Putamen (tissue), 1 donor: ENCODE measurements at regions not wholly inside any gene's neighbourhood (a gene's known extent, or its start where the extent isn't known, plus 50 kb on each side); places are given as distances from the start of the nearest gene placed in this dataset.
"Not testable (repeated sequence)": the region's sequence is repeated elsewhere in the genome, so short reads cannot be mapped to it uniquely, and the experiment has no call there.

ENCODE experiments used
- DNase-seq: peaks from one replicate; pipeline ENCODE4 v3.0.0-alpha.2; 2016; ENCODE audit warnings: low spot score

GRCh38 chr9:745761-746380 lies 95.6 kb upstream of the DMRT1 start:
- DNase-seq, result no peak

GRCh38 chr9:746661-747434 lies 94.6 kb upstream of the DMRT1 start:
- DNase-seq, result no peak

GRCh38 chr9:747567-747966 lies 93.9 kb upstream of the DMRT1 start:
- no peak for DNase-seq

GRCh38 chr9:748861-749497 lies 92.5 kb upstream of the DMRT1 start:
- DNase-seq, result no peak

- DNase-seq, result no peak
These were observed 91.8 kb upstream of the DMRT1 start for GRCh38 chr9:749716-750115.

- DNase-seq, result no peak
These were observed 91.1 kb upstream of the DMRT1 start for GRCh38 chr9:750249-750967.

GRCh38 chr9:751137-752051 lies 90.1 kb upstream of the DMRT1 start:
- DNase-seq, result no peak

DNA sequence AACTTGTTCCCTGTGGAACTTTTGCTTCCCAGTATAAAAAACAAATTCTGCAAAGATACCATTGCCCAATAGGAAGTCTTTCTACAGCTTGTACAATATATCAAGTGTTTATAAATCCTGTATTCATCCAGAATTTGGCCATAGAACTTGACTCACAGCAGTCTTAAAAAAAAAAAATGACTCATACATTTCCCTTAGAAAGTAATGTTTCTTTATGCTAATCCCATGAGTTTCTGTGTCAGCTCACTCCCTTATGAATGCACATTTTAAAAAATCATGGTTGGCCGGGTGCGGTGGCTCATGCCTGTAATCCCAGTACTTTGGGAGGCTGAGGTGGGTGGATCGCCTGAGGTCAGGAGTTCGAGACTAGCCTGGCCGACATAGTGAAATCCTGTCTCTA lies 89.3 kb upstream of the DMRT1 start:
- DNase-seq, result no peak

GRCh38 chr9:752681-753200 lies 88.8 kb upstream of the DMRT1 start:
- no peak for DNase-seq

GRCh38 chr9:753734-754133 lies 87.8 kb upstream of the DMRT1 start:
- not testable (repeated sequence) for DNase-seq

GRCh38 chr9:754150-754931 lies 87.2 kb upstream of the DMRT1 start:
- no peak for DNase-seq

GRCh38 chr9:755454-756381 lies 85.8 kb upstream of the DMRT1 start:
- no peak for DNase-seq

DNA sequence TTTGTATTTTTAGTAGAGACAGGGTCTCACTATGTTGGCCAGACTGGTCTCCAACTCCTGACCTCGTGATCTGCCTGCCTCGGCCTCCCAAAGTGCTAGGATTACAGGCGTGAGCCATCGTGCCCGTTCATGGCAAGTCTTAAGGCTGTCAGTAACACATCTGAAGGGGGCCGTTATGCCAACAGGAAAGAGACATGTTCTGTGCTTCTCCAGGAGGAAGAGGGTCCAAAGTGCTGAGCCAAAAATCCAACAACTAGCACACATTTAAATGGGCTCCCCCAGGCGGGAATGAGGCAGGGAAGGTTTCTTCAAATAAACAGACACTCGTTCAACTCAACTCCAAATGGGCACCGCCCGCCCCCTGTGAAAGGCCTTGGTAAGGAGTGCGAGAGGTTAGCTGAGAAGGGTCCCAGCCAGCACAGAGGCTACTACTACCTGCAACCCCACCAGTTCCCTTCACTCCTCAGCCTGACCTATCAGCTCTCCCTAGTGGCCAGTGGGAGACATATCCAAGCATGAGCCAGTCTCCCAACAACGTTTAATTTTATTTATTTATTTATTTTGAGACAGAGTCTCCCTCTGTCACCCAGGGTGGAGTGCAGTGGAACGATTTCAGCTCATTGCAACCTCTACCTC lies 84.1 kb upstream of the DMRT1 start:
- no peak for DNase-seq

GRCh38 chr9:758146-758545 lies 83.4 kb upstream of the DMRT1 start:
- no peak for DNase-seq

DNA sequence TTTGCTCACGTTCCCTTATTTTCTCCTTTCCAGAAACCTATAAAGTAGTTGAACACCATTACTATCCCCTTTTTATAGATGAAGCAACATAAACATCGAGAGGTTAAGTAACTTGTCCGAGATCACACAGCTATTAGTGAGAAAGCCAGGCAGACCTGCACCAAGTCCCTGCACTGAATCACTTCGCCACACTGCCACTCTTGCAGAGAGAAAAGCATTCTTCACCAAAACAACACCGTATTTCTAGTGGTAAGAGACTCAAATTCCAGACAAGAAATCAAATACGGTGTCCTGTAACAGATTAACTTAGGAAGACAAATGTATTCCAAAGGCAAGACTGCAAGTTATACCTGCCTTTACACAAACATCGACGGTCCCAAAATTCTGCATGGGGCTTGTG lies 82.0 kb upstream of the DMRT1 start:
- DNase-seq, result no peak

DNA sequence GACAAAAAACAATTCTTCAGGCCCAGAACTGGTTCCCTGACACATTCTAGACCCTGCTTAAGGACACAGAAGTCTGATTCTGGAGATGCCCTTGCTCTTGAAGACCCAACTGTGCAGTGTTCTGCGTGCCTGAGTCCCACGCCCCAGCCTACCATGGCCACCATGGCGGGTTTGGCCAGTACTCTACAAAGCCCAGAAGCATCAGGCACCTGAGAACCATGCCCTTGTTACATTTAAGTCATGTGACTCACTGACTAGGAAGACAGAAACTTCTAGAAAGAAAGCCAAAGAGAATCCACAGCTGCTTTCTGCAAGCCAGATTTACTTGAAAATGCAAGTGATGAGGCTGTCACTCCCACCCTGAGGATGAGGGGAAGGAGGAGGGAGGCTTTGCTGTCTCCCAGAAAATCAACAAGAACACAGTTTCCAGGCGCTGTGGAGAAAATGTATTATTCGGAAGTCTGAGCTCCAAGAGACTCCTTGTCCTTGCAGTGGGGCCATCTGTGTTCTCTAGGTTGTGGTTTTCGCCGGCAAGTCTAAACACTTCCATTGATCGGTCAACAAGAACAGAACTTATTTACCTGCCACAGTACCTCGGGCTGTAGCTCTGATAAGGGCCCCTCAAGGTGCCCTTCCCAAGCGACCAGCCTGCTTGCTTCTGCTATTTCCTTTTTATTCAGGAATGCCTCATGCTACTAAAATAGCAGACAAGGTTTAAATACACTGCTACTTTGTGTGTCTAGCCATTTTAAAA lies 81.3 kb upstream of the DMRT1 start:
- no peak for DNase-seq

- no peak for DNase-seq
These were observed 80.2 kb upstream of the DMRT1 start for GRCh38 chr9:761176-761792.
